ENCODE measurements at regions not wholly inside any gene's neighbourhood (a gene's known extent, or its start where the extent isn't known, plus 50 kb on each side); places are given as distances from the start of the nearest gene placed in this dataset.

- Histone ChIP-seq H3K79me2 (ENCODE audit: control insufficient read depth, insufficient read depth, low read length) (no peaks in the 10 kb centered on the region), H3K27ac (ENCODE audit: control insufficient read depth, insufficient read depth) (no peak overlapping the region), H3K4me2 (ENCODE audit: control insufficient read depth, insufficient read depth) (no peak overlapping the region), H3K4me1 (ENCODE audit: control insufficient read depth, insufficient read depth, low read length) (no peaks in the 10 kb centered on the region), H3K9ac (ENCODE audit: control insufficient read depth, insufficient read depth, low read length) (no peak overlapping the region), H4K20me1 (ENCODE audit: control insufficient read depth, insufficient read depth) (no peaks in the 10 kb centered on the region), H3K4me3 (no peak overlapping the region), H3K27me3 (replicated peaks in 1 of 2; ENCODE audit: control insufficient read depth in 2 of 2, insufficient read depth in 2 of 2, low read length in 1 of 2) (no peaks in the 10 kb centered on the region), H2AFZ (ENCODE audit: control insufficient read depth, low read depth, low read length) (no peak overlapping the region), H3K36me3 (ENCODE audit: control insufficient read depth in 2 of 2, insufficient read depth in 2 of 2, low read length in 1 of 2) (no peaks in the 10 kb centered on the region), H3K9me3 (replicated peaks; ENCODE audit: control insufficient read depth, insufficient read depth, low read length) (no peaks in the 10 kb centered on the region)
- ChIA-PET CTCF (no interaction called here), POLR2A (no interaction called here), RAD21 (ENCODE audit: unreplicated experiment) (no interaction called here), SMC1A (ENCODE audit: uncharacterized antibody, unreplicated experiment) (interaction anchor here (1.1 kb wide), 1 partner anchor 10 kb away, joined by 4 read pairs; no protein-coding TSS in a partner anchor)
- intact Hi-C loops (cut with micrococcal nuclease; ENCODE audit: unreplicated experiment), result no loop called here
- FAIRE-seq (no peak), DNase-seq (ENCODE audit: low read depth, low spot score) (no peak), ATAC-seq (no peak)
- TF ChIP-seq IKZF1 (conservative IDR thresholded peaks at IDR 0.05), result no peak
- TF ChIP-seq RUNX3 (IDR thresholded peaks at IDR 0.05; ENCODE audit: low read length), result no peak
- no peak for TF ChIP-seq POLR2AphosphoS2 (IDR thresholded peaks at IDR 0.05; ENCODE audit: low read depth, low read length)
- no peak for TF ChIP-seq E2F8 (IDR thresholded peaks at IDR 0.05; ENCODE audit: low read depth, partially characterized antibody)
- no peak for TF ChIP-seq ZNF217 (IDR thresholded peaks at IDR 0.05)
- no peak for TF ChIP-seq BCLAF1 (IDR thresholded peaks at IDR 0.05)
- no peak for TF ChIP-seq POLR2A (IDR thresholded peaks at IDR 0.05; ENCODE audit: low read depth, low read length)
- no peak for TF ChIP-seq CHD2 (IDR thresholded peaks at IDR 0.05; ENCODE audit: borderline replicate concordance, low read depth, low read length)
- no peak for TF ChIP-seq TAF1 (IDR thresholded peaks at IDR 0.05; ENCODE audit: borderline replicate concordance, low read depth, low read length)
- no peak for TF ChIP-seq NR2F1 (conservative IDR thresholded peaks at IDR 0.05)
- no peak for TF ChIP-seq SIN3A (IDR thresholded peaks at IDR 0.05; ENCODE audit: low read depth, low read length)
- TF ChIP-seq USF1 (IDR thresholded peaks at IDR 0.05; ENCODE audit: borderline replicate concordance, extremely low read length, insufficient read depth, low read depth, low read length), result no peak
- no peak for TF ChIP-seq RBBP5 (conservative IDR thresholded peaks at IDR 0.05)
- TF ChIP-seq MLLT1 (IDR thresholded peaks at IDR 0.05), result no peak
- TF ChIP-seq TCF7 (IDR thresholded peaks at IDR 0.05; ENCODE audit: borderline replicate concordance), result no peak
- TF ChIP-seq FOXM1 (IDR thresholded peaks at IDR 0.05; ENCODE audit: low read depth, low read length), result no peak
- no peak for TF ChIP-seq TCF12 (IDR thresholded peaks at IDR 0.05; ENCODE audit: low read depth, low read length)
- no peak for TF ChIP-seq IKZF2 (IDR thresholded peaks at IDR 0.05)
- TF ChIP-seq TARDBP (IDR thresholded peaks at IDR 0.05; ENCODE audit: borderline replicate concordance), result no peak
- BruUV-seq (replicated peaks), result no TSS peak
- WGBS (ENCODE audit: insufficient coverage, insufficient replicate concordance, low lambda C conversion rate, missing lambda C conversion rate), result 16% methylated on average over 2 of the region's 2 CpGs
- in situ Hi-C loops (cut with MboI), result no loop called here
Measured at GRCh38 chr5:164187785-164188184, 682.4 kb downstream of the MAT2B start.

Measured in GM12878 (cell line).